Lung microvascular endothelial cell (primary cell): ENCODE measurements at regions not wholly inside any gene's neighbourhood (a gene's known extent, or its start where the extent isn't known, plus 50 kb on each side); places are given as distances from the start of the nearest gene placed in this dataset.

Experiments used
- DNase-seq, 2 donors: peaks; one replicate each; pipeline versions ENCODE4 v3.0.0 to v3.0.0-alpha.2; 2010; ENCODE audit warnings: low read depth in 2 of 2

DNA sequence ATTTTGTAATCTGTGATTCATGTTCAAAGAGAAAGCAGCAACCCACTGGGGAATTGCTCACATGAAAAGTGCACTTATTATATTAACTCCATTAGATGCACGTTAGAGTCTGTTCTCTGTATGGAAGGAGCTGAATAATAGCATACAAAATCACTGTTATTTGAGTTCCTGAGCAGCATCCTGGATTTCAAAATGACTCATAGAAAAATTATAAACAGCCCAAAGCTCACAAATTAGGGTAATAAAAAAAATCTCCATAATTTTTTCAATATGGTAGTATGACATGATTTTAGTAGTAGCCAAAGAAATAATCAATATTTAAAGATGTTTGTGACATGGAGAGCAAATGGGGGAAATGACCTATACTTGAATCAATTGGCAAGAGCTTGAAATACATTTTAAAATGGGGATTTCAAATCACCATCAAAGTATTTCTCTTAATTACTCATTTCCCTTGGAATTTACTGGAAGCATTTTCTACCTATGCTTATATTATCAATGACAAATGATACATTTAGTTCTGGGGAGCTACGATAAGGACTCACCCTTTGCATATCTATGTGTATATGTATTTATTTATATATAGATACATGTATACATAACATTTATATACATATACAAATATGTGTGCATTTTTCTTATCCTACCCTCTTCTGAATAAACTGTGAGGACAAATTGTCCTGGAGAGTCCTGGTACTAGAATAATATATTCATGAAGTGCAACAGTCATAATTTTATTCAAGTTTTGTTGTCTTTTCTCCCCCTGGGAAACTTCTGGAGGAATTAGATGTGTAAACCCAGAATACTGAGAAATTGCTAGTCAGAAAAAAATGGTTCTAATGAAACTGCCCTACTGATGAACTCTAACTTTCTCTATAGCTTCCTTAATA, 116.3 kb downstream of the RPL22L1 start:
- DNase-seq, result peak; percentile 20 to 56

DNA sequence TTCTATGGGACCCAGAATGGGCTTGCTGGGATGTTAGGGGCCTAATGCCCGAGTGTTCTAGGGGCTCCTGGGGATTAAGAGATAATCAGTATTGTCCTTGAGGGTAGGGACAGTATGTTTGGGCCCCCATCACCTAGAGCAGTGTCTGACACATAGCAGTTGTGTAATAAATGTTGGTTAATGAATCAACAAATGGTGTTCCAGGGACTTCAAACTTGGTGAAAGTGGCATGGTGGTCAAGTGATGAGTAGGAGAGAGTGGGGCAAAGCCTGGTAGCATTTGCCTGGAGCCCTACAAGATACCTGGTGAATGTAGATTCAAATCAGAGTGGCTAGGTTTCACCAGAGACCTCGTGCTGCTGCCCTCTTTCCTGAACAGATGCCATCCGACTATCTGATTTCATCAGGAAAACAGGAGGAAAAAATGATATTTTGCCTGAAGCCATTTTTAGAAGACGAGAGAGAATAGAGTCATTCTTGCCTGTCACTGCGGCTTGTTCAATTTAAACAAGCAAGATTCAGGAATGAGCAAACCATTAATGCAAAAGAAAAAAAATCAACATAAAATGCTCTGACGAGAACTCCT, 117.3 kb downstream of the RPL22L1 start:
- DNase-seq, result no peak

- peak; percentile 18 to 29 for DNase-seq
Measured at GRCh38 chr3:170751899-170752293, 118.1 kb downstream of the RPL22L1 start.

GRCh38 chr3:170751083-170751898, 118.7 kb downstream of the RPL22L1 start:
- DNase-seq, result peak; percentile 68 to 82

DNA sequence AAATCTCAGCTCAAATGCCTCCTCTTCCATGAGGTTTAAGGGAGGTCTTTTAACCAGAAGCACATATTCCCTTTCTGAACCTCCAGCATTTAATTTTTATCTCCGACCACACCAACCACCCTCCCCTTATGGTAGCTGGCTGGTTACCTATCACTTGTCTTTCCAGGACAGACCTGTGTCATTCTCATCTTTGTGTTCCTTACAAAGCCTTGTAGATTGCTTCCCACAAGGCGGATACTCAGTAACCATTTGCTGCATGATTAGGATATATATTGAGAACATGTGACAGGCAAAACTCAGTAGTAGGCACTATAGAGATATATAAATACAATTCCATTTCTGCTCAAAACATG, 119.5 kb downstream of the RPL22L1 start:
- no peak for DNase-seq

- DNase-seq, result peak in 1 of 2 donors; percentile 21
Measured at GRCh38 chr3:170749765-170750477, 120.1 kb downstream of the RPL22L1 start.

GRCh38 chr3:170749185-170749584, 120.8 kb downstream of the RPL22L1 start:
- DNase-seq, result no peak

GRCh38 chr3:170746175-170746942, 123.6 kb downstream of the RPL22L1 start:
- DNase-seq, result peak in 1 of 2 donors; percentile 18

DNA sequence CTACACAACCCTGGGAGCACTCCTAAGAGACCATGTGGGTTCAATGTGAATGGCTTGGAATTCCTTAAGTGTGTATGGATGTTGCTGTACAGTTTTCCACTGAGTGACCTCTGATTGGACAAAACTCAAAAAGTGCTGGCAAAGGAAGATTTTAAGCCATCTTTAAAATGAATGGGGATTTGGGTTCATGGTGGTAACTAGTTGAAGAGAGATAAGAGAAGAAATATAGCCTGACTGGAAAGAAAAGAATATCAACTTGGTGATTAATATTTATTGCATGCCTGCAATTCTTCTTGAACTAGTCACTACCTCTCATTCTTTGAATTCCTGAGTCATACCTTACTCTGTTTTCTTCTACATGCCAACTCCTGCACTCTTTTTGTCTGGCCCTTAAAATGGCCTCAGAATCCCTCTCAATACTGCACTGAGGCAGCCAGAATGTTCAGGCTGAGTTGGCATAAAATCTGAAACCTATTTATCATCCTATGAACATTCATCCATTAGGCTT, 124.7 kb downstream of the RPL22L1 start:
- peak in 1 of 2 donors; percentile 70 for DNase-seq

DNA sequence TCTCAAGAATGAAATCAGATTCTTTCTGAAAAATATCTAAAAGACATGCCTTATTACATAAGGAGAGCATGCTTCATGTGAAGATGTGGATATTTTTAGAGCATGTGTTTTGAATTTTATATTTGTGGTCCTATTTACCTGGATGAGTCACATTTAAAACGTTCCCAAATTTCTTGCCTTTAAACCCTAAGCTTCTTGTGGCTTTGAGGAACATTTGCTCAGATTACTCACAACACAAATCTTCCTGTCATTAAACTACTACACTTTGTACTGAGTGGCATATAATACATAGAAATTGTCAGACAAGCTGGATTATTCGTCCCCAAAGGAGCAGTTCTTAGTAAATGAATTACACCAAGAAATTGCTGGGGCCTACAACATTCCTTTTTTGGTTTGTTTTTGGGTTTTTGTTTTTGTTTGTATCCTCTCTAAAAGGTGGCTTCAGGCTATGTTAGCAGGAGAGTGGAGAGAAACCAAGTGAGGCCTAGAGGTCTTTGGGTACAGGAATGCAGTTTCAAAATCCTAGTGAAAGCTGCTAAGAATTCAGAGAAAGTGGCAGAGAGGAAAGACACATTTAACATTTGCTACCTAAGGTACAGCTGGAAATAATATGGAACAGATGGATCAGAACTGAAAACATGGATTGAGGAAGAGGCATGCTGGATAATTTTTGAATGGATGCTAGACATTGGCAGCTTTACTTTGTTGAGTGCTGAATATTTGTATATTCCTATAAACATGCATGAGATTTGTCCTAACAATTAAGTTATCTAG, 128.1 kb downstream of the RPL22L1 start:
- DNase-seq, result no peak

- peak; percentile 65 to 74 for DNase-seq
Measured at GRCh38 chr3:170740726-170741591, 129.0 kb downstream of the RPL22L1 start.

DNA sequence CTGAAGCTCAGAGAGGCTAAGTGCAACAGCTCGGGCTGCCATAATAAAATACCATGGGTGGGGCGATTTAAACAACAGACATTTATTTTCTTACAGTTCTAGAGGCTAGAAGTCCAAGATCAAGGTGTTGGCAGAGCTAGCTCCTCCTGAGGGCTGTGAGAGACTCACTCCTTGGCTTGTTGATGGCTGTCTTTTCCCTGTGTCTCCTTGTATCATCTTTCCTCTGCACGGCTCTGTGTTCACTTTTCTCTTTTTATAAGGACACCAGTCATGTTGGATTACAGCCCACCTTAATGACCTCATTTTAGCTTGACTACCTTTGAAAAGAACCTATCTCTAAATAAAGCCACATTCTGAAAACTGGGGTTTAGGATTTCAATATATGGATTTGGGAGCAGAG, 129.7 kb downstream of the RPL22L1 start:
- DNase-seq, result no peak

DNA sequence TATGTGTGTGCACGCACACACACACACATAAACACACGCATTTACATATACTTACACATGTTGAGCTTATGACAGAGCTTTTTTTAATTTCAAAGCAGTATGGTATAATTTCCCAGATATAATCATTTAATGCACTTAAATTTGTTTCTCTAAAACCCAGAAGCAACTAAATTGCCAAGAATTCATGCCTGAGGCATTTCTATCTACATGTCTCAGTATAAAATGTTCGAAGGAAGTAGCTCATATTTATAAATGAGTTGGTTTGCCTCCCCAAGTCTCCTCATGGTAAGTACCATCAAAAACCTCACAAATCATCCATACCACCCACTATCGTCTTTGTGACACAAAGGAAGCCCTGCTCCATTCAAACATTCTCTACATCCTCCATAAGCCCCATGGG, 130.6 kb downstream of the RPL22L1 start:
- DNase-seq, result no peak

GRCh38 chr3:170738766-170739165, 131.2 kb downstream of the RPL22L1 start:
- DNase-seq, result no peak

DNA sequence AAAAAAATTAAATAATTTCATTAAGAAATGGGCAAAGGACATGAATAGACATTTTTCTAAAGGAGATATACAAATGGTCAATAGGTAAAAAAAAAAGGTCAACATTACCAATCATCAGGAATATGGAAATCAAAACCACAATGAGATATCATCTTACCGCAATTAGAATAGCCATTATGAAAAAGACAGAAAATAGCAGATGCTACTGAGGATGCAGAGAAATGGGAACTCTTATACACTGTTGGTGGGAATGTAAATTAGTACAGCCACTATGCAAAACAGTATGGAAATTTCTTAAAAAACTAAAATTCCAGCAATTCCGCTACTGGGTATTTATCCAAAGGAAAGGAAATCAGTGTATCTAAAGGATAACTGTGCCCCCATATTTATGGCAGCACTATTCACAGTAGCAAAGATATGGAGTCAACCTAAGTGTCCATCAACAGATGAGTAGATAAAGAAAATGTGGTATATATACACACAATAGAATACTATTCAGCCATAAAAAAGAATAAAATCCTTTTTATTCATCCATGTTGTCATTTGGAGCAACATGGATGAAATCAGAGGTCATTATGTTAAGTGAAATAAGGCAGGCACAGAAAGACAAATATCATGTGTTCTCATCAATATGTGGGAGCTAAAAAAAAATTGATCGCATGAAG, 132.4 kb downstream of the RPL22L1 start:
- DNase-seq, result no peak

- DNase-seq, result no peak
Measured at GRCh38 chr3:170735821-170736220, 134.2 kb downstream of the RPL22L1 start.

DNA sequence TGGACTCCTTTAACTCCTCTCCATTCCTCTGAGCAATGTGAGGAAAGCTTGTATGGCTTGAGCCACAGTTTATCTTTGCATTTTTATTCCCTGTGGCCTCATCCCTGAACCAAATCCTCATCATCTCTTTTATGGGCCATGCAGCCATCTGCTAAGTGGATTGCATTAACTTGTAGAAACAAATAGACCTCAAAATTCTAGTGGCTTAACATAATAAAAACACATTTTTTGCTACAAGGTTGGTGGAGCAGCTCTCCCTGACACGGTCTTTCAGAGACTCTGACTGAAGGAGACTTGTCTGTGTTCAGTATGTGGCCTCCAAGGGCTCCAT, 135.3 kb downstream of the RPL22L1 start:
- DNase-seq, result no peak

- peak in 1 of 2 donors; percentile 36 for DNase-seq
Measured at GRCh38 chr3:170734043-170734734, 135.8 kb downstream of the RPL22L1 start.
